H1 (cell line): ENCODE measurements at regions not wholly inside any gene's neighbourhood (a gene's known extent, or its start where the extent isn't known, plus 50 kb on each side); places are given as distances from the start of the nearest gene placed in this dataset.
A peak's percentile ranks its signal among the peaks of the same experiment; 100 is the strongest.

ENCODE experiments used
- CHD1 ChIP-seq: IDR thresholded peaks from 2 replicates; pipeline ENCODE4 v1.6.1; 2012; ENCODE audit warnings: low read depth, low read length, improper control_type of control experiment
- FOSL1 ChIP-seq: IDR thresholded peaks from 2 replicates; pipeline ENCODE4 v1.6.1; 2011; ENCODE audit warnings: mild to moderate bottlenecking, low read depth, low read length, moderate library complexity; ENCODE audit not compliant: insufficient read depth
- JUND ChIP-seq: IDR thresholded peaks from 2 replicates; pipeline ENCODE4 v1.6.1; 2011; ENCODE audit warnings: mild to moderate bottlenecking, improper control_type of control experiment, low read length
- POLR2A ChIP-seq, 2 experiments: IDR thresholded peaks; 1 replicate in 1 of 2; 2 replicates in 1 of 2; pipeline ENCODE4 v1.6.1; 2011; ENCODE audit warnings: low read depth in 2 of 2, low read length in 2 of 2, mild to moderate bottlenecking in 2 of 2; ENCODE audit errors: control extremely low read depth in 1 of 2
- RBBP5 ChIP-seq: IDR thresholded peaks from 2 replicates; pipeline ENCODE4 v1.7.1; 2012; ENCODE audit warnings: low read depth, mild to moderate bottlenecking, inconsistent platforms, low read length, moderate library complexity, borderline replicate concordance
- SAP30 ChIP-seq: fragments of 300-600 bp; sonication (generic); IDR thresholded peaks from 2 replicates; pipeline ENCODE4 v1.7.1; 2012; ENCODE audit warnings: low read length, moderate library complexity, mild to moderate bottlenecking, inconsistent platforms; ENCODE audit not compliant: insufficient read depth, insufficient replicate concordance
- SIRT6 ChIP-seq: IDR thresholded peaks from one replicate; pipeline ENCODE4 v1.7.1; 2012; ENCODE audit warnings: low read length, inconsistent platforms
- SP1 ChIP-seq: IDR thresholded peaks from 2 replicates; pipeline ENCODE4 v1.6.1; 2011; ENCODE audit warnings: low read depth, low read length
- TBP ChIP-seq: IDR thresholded peaks from 2 replicates; pipeline ENCODE4 v1.6.1; 2011; ENCODE audit warnings: low read depth, low read length, improper control_type of control experiment
- TF ChIP-seq, protein P1 (sequence below): fragments of 300-600 bp; sonication (generic); IDR thresholded peaks from 2 replicates; pipeline ENCODE4 v1.7.1; 2012; ENCODE audit warnings: low read length, moderate library complexity, mild to moderate bottlenecking, inconsistent platforms; ENCODE audit not compliant: insufficient replicate concordance
- TF ChIP-seq, protein P2 (sequence below): IDR thresholded peaks from 2 replicates; pipeline ENCODE4 v1.6.1; 2012; ENCODE audit warnings: inconsistent platforms

DNA sequence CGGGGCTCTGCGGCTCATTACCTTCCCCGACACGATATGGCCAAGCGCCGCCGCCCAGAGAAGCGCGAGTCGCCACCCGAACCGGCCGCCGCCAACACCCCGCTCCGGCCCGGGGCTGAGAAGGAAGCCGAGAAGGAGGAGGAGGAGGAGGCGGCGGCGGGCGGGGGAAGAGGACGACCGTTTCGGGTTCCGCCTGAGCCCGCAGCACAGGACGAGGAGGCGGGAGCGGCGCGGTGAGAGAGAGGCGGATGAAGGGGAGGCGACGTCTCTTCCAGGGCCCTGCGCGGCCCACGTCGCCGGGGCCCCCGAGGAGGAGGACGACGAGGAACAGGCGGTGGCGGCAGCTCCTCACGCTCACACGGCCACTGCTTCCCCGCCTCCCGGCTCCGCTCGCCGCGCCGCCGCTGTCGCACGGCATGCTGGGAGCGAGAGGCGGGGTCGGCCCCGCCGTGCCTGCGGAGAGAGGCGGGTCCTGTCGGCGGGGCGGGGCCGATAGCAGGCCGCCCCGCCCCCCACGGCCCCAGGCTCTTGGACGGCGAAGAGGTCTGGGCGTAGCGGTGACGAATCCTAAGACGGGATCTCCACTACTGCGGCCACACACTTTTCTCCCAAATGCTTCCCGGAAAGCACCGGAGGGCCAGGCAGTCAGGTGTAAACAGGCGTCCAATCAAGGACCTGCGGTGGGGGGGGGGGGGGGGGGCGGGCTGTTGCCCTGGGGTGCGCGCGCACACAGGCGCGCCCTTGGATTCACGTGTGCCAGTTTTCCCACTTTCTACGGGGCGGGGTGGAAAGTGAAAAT lies 97.3 kb upstream of the METTL9 start (continued):
- TF ChIP-seq, protein P1, sequence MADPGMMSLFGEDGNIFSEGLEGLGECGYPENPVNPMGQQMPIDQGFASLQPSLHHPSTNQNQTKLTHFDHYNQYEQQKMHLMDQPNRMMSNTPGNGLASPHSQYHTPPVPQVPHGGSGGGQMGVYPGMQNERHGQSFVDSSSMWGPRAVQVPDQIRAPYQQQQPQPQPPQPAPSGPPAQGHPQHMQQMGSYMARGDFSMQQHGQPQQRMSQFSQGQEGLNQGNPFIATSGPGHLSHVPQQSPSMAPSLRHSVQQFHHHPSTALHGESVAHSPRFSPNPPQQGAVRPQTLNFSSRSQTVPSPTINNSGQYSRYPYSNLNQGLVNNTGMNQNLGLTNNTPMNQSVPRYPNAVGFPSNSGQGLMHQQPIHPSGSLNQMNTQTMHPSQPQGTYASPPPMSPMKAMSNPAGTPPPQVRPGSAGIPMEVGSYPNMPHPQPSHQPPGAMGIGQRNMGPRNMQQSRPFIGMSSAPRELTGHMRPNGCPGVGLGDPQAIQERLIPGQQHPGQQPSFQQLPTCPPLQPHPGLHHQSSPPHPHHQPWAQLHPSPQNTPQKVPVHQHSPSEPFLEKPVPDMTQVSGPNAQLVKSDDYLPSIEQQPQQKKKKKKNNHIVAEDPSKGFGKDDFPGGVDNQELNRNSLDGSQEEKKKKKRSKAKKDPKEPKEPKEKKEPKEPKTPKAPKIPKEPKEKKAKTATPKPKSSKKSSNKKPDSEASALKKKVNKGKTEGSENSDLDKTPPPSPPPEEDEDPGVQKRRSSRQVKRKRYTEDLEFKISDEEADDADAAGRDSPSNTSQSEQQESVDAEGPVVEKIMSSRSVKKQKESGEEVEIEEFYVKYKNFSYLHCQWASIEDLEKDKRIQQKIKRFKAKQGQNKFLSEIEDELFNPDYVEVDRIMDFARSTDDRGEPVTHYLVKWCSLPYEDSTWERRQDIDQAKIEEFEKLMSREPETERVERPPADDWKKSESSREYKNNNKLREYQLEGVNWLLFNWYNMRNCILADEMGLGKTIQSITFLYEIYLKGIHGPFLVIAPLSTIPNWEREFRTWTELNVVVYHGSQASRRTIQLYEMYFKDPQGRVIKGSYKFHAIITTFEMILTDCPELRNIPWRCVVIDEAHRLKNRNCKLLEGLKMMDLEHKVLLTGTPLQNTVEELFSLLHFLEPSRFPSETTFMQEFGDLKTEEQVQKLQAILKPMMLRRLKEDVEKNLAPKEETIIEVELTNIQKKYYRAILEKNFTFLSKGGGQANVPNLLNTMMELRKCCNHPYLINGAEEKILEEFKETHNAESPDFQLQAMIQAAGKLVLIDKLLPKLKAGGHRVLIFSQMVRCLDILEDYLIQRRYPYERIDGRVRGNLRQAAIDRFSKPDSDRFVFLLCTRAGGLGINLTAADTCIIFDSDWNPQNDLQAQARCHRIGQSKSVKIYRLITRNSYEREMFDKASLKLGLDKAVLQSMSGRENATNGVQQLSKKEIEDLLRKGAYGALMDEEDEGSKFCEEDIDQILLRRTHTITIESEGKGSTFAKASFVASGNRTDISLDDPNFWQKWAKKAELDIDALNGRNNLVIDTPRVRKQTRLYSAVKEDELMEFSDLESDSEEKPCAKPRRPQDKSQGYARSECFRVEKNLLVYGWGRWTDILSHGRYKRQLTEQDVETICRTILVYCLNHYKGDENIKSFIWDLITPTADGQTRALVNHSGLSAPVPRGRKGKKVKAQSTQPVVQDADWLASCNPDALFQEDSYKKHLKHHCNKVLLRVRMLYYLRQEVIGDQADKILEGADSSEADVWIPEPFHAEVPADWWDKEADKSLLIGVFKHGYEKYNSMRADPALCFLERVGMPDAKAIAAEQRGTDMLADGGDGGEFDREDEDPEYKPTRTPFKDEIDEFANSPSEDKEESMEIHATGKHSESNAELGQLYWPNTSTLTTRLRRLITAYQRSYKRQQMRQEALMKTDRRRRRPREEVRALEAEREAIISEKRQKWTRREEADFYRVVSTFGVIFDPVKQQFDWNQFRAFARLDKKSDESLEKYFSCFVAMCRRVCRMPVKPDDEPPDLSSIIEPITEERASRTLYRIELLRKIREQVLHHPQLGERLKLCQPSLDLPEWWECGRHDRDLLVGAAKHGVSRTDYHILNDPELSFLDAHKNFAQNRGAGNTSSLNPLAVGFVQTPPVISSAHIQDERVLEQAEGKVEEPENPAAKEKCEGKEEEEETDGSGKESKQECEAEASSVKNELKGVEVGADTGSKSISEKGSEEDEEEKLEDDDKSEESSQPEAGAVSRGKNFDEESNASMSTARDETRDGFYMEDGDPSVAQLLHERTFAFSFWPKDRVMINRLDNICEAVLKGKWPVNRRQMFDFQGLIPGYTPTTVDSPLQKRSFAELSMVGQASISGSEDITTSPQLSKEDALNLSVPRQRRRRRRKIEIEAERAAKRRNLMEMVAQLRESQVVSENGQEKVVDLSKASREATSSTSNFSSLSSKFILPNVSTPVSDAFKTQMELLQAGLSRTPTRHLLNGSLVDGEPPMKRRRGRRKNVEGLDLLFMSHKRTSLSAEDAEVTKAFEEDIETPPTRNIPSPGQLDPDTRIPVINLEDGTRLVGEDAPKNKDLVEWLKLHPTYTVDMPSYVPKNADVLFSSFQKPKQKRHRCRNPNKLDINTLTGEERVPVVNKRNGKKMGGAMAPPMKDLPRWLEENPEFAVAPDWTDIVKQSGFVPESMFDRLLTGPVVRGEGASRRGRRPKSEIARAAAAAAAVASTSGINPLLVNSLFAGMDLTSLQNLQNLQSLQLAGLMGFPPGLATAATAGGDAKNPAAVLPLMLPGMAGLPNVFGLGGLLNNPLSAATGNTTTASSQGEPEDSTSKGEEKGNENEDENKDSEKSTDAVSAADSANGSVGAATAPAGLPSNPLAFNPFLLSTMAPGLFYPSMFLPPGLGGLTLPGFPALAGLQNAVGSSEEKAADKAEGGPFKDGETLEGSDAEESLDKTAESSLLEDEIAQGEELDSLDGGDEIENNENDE = no peak
- TF ChIP-seq SIRT6 (no peak), RBBP5 (0 out of 2 replicates have a peak, but pooled peaks have one; percentile 62), FOSL1 (no peak), SP1 (0 out of 2 replicates have a peak, but pooled peaks have one; percentile 14), TBP (peak; percentile 62; the same call in 1 of the 2 replicates), POLR2A (IDR thresholded peaks at IDR 0.05; ENCODE audit: control extremely low read depth in 1 of 2, low read depth in 2 of 2, low read length in 2 of 2) (peak; percentile 72 to 80), JUND (0 out of 2 replicates have a peak, but pooled peaks have one; percentile 11), CHD1 (no peak), SAP30 (no peak)
- TF ChIP-seq, protein P2, sequence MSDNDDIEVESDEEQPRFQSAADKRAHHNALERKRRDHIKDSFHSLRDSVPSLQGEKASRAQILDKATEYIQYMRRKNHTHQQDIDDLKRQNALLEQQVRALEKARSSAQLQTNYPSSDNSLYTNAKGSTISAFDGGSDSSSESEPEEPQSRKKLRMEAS = peak; percentile 60; the same call in 1 of the 2 replicates
